C4-2B (cell line): ENCODE measurements at regions not wholly inside any gene's neighbourhood (a gene's known extent, or its start where the extent isn't known, plus 50 kb on each side); places are given as distances from the start of the nearest gene placed in this dataset.

Source experiments
- ZFX ChIP-seq: fragments of 450-650 bp; IDR thresholded peaks from 2 replicates; pipeline ENCODE4 v1.6.1; 2017
- TF ChIP-seq, protein P1 (sequence below): fragments of 450-650 bp; conservative IDR thresholded peaks from 2 replicates; pipeline ENCODE4 v1.5.1; 2017; ENCODE audit warnings: mild to moderate bottlenecking

DNA sequence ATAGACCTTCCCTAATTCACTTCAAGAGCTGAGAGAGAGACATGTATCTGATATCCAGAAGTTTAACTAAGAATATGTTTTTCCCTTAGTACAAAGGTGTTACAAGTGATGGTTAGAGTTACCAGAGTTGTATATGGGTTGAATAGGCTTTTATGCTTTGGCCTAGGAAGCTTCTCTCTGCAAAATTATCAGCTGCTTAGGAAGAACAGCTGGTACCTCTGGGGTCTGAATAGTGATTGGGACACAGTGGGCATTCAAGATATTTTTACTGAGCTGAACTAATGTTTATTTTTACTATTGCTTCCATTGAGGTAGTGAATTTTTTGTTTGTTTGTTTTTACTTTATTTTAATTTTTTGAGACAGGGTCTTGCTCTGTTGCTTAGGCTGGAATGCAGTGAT is 67.6 kb upstream of the BASP1 start:
- TF ChIP-seq, protein P1, sequence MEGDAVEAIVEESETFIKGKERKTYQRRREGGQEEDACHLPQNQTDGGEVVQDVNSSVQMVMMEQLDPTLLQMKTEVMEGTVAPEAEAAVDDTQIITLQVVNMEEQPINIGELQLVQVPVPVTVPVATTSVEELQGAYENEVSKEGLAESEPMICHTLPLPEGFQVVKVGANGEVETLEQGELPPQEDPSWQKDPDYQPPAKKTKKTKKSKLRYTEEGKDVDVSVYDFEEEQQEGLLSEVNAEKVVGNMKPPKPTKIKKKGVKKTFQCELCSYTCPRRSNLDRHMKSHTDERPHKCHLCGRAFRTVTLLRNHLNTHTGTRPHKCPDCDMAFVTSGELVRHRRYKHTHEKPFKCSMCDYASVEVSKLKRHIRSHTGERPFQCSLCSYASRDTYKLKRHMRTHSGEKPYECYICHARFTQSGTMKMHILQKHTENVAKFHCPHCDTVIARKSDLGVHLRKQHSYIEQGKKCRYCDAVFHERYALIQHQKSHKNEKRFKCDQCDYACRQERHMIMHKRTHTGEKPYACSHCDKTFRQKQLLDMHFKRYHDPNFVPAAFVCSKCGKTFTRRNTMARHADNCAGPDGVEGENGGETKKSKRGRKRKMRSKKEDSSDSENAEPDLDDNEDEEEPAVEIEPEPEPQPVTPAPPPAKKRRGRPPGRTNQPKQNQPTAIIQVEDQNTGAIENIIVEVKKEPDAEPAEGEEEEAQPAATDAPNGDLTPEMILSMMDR: no peak
- TF ChIP-seq ZFX: no peak
